Karpas-422 (cell line): ENCODE measurements at regions not wholly inside any gene's neighbourhood (a gene's known extent, or its start where the extent isn't known, plus 50 kb on each side); places are given as distances from the start of the nearest gene placed in this dataset.

Experiments
- DNase-seq: peaks from one replicate; pipeline ENCODE4 v3.0.0-alpha.2; 2015
- H2AFZ ChIP-seq: fragments of 200-600 bp; sonication (generic); 2 replicates; pipeline ENCODE4 v1.6.1; 2014; ENCODE audit warnings: antibody characterized with exemption, low read length, mixed read lengths
- H3K27ac ChIP-seq: fragments of 200-600 bp; sonication (generic); 2 replicates; pipeline ENCODE4 v1.5.1; 2014; ENCODE audit warnings: mild to moderate bottlenecking, low read length, moderate library complexity
- H3K27me3 ChIP-seq: fragments of 200-600 bp; sonication (generic); 2 replicates; pipeline ENCODE4 v1.6.1; 2014; ENCODE audit warnings: low read length, mixed read lengths
- H3K36me3 ChIP-seq: fragments of 200-600 bp; sonication (generic); 2 replicates; pipeline ENCODE4 v1.6.1; 2014; ENCODE audit warnings: low read length, mixed read lengths; ENCODE audit not compliant: insufficient read depth
- H3K4me1 ChIP-seq: fragments of 200-600 bp; sonication (generic); 2 replicates; pipeline ENCODE4 v1.6.1; 2014; ENCODE audit warnings: mild to moderate bottlenecking, low read length, mixed read lengths
- H3K4me2 ChIP-seq: fragments of 200-600 bp; sonication (generic); 2 replicates; pipeline ENCODE4 v1.6.1; 2014; ENCODE audit warnings: low read length, low read depth, mild to moderate bottlenecking; ENCODE audit not compliant: poor library complexity, severe bottlenecking
- H3K4me3 ChIP-seq: fragments of 200-600 bp; sonication (generic); 2 replicates; pipeline ENCODE4 v1.5.1; 2014; ENCODE audit warnings: mild to moderate bottlenecking, antibody characterized with exemption, low read length, mixed read lengths
- H3K79me2 ChIP-seq: fragments of 200-600 bp; sonication (generic); 2 replicates; pipeline ENCODE4 v1.6.1; 2014; ENCODE audit warnings: mild to moderate bottlenecking, low read length, mixed read lengths
- H3K9ac ChIP-seq: fragments of 200-600 bp; sonication (generic); 2 replicates; pipeline ENCODE4 v1.6.0; 2014; ENCODE audit warnings: low read length
- H3K9me2 ChIP-seq: fragments of 200-600 bp; sonication (generic), shearing (Covaris generic); replicated peaks from 2 replicates; pipeline ENCODE4 v1.6.0; 2014; ENCODE audit warnings: mild to moderate bottlenecking, low read length, moderate library complexity; ENCODE audit not compliant: insufficient read depth
- H3K9me3 ChIP-seq: fragments of 300-700, 200-600 bp; sonication (generic); 2 replicates; pipeline ENCODE4 v1.6.1; 2014; ENCODE audit warnings: low read length, mixed read lengths
- H4K20me1 ChIP-seq: fragments of 200-600 bp; sonication (generic); 2 replicates; pipeline ENCODE4 v1.6.1; 2014; ENCODE audit warnings: mild to moderate bottlenecking, antibody characterized with exemption, low read length, low read depth; ENCODE audit not compliant: insufficient read depth

DNA sequence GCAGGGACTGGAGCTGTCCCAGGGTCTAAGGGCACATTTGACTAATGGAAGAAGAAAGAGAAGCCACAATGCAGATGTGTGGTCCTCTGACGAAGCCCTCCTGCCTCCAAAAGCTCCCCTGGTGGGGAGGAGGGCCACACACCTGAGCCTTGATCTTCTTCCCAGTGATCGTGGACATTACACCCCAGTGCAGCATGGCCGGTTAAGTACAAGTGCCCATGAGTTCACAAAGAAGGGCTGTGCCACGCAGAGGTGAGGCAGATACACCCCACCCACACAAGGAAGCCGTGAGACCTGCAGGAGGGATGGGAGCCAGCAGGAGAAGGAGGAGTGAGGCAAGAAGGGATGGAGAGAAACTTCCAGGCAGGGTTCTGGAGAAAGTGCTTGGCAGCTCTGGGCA, 199.0 kb upstream of the MVB12B start:
- DNase-seq: no peak
- H3K4me3 ChIP-seq: no peak overlapping the region
- H3K9me3 ChIP-seq: no peaks in the 10 kb centered on the region
- no peaks in the 10 kb centered on the region for H3K4me1 ChIP-seq
- no peaks in the 10 kb centered on the region for H3K27me3 ChIP-seq
- H3K79me2 ChIP-seq: no peaks in the 10 kb centered on the region
- H3K9ac ChIP-seq: no peak overlapping the region
- H3K36me3 ChIP-seq: no peaks in the 10 kb centered on the region
- H3K9me2 ChIP-seq: no peaks in the 10 kb centered on the region
- H3K27ac ChIP-seq: no peak overlapping the region
- no peak overlapping the region for H3K4me2 ChIP-seq
- H4K20me1 ChIP-seq: no peaks in the 10 kb centered on the region
- H2AFZ ChIP-seq: no peak overlapping the region

DNA sequence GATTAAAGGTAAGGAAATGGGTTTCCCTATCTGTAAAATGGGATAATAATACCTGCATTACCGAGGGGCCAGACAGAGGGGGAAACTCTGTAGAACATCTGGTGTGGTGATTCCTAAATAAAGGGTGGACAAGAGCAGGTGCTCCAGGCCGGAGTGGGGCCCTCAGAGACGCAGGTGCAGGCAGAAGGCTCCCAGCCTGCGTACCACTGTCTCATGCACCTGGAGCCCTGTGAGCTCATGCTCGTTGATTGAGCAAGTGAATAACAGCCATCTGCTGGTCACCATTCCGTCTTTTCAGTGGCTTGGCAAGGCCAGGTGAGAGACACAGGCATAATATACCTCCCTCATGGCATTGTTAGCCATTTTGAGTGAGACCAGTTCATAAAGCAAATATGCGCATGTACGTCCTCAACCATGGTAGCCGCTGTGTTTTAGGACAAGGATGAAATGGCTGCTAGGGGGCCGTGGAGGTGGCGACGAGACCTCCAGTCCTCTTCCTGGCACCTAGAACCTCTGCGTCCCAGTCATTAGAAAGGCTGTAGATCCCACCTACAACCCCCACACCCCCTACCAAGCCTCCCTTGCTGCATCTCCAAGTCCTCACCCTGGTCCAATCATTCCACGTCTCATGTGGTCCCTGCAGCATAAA, 198.0 kb upstream of the MVB12B start:
- H3K9ac ChIP-seq: no peak overlapping the region
- no peak overlapping the region for H2AFZ ChIP-seq
- H3K9me3 ChIP-seq: peaks cover 2% of the 10 kb centered on the region; the same call in 1 of the 2 replicates
- no peaks in the 10 kb centered on the region for H3K9me2 ChIP-seq
- no peaks in the 10 kb centered on the region for H3K36me3 ChIP-seq
- H3K4me2 ChIP-seq: no peak overlapping the region
- no peak overlapping the region for H3K4me3 ChIP-seq
- H3K27ac ChIP-seq: no peak overlapping the region
- no peaks in the 10 kb centered on the region for H3K79me2 ChIP-seq
- H3K27me3 ChIP-seq: no peaks in the 10 kb centered on the region
- H3K4me1 ChIP-seq: no peaks in the 10 kb centered on the region
- no peaks in the 10 kb centered on the region for H4K20me1 ChIP-seq
- DNase-seq: no peak

- Histone ChIP-seq H3K79me2 (no peaks in the 10 kb centered on the region), H3K4me3 (no peak overlapping the region), H3K27ac (no peak overlapping the region), H3K4me2 (no peak overlapping the region), H2AFZ (no peak overlapping the region), H3K9ac (no peak overlapping the region), H4K20me1 (no peaks in the 10 kb centered on the region), H3K36me3 (no peaks in the 10 kb centered on the region), H3K9me3 (peaks cover 2% of the 10 kb centered on the region; the same call in 1 of the 2 replicates), H3K27me3 (no peaks in the 10 kb centered on the region), H3K9me2 (no peaks in the 10 kb centered on the region), H3K4me1 (no peaks in the 10 kb centered on the region)
- no peak for DNase-seq
These were observed 195.3 kb upstream of the MVB12B start for GRCh38 chr9:126131066-126132010.

- Histone ChIP-seq H3K9me3 (peaks cover 2% of the 10 kb centered on the region; the same call in 1 of the 2 replicates), H3K36me3 (no peaks in the 10 kb centered on the region), H3K4me3 (no peak overlapping the region), H3K4me2 (no peak overlapping the region), H4K20me1 (no peaks in the 10 kb centered on the region), H3K9ac (no peak overlapping the region), H3K27me3 (no peaks in the 10 kb centered on the region), H3K9me2 (no peaks in the 10 kb centered on the region), H2AFZ (no peak overlapping the region), H3K4me1 (no peaks in the 10 kb centered on the region), H3K27ac (no peak overlapping the region), H3K79me2 (no peaks in the 10 kb centered on the region)
- DNase-seq: no peak
These were observed 193.9 kb upstream of the MVB12B start for GRCh38 chr9:126132746-126133145.

DNA sequence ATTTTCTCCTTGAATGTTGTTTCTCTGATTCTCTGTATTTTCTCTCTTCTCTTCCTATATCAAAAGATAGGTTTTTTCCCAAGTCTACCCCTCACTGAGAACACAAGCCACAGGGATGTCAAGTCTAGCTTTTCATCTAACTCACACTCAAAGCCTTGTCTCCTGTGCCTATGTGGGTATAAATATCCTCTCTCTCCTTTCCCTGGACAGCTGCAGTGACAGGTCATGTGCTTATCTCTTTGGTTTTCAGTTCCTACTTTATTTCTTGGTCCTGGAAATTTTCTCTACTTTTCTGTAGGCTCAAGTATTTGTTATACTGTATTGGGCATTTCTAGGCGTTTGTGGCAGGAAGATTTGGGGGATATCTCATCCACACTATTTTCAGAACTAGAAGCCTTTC, 182.4 kb upstream of the MVB12B start:
- Histone ChIP-seq H3K9ac (no peak overlapping the region), H4K20me1 (0 out of 2 replicates have a peak, but pooled peaks cover 4% of the 10 kb centered on the region), H3K4me2 (no peak overlapping the region), H3K9me3 (no peaks in the 10 kb centered on the region), H3K9me2 (no peaks in the 10 kb centered on the region), H2AFZ (no peak overlapping the region), H3K27me3 (0 out of 2 replicates have a peak, but pooled peaks cover 2% of the 10 kb centered on the region), H3K79me2 (no peaks in the 10 kb centered on the region), H3K27ac (no peak overlapping the region), H3K36me3 (no peaks in the 10 kb centered on the region), H3K4me1 (peaks cover 6% of the 10 kb centered on the region), H3K4me3 (no peak overlapping the region)
- no peak for DNase-seq

DNA sequence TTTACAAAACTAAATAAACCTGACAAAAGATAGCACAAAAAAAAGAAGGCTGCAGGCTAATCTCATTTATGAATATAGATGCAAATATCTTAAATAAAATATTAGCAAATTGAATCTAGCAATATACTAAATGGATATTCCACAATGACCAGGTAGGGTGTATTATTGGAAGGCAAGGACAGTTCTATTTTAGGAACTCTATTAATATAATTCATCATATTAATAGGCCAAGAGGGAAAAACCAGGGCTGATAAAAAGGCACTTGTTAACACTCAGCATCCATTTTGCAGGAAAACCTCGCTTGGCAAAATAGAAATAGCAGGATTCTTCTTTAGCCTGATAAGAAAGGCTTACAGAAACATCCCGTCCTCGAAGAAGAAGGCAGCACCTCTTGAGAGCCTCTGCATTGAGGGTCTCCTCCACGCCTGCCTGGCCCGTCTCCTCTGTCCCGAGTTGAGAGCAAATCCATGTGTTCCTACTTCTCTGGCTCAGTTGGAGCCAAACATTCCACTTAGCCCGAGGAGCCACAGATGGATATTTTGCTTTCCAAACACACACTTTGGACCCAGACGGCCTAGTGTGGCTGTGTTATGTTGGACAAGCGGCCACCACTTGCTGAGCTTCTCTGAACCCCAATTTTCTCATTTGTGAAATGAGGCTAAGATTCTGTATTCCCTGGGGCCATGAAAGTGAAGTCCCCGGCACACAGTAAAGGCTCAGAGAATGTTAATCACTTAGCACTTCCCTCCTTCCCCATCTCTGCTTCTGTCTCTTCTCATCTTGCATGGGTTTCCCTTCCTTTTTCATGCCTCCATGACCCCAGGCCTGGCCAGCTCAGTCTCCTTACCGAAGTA, 181.8 kb upstream of the MVB12B start:
- H3K9me2 ChIP-seq: no peaks in the 10 kb centered on the region
- H3K79me2 ChIP-seq: no peaks in the 10 kb centered on the region
- no peaks in the 10 kb centered on the region for H3K9me3 ChIP-seq
- peaks cover 6% of the 10 kb centered on the region for H3K4me1 ChIP-seq
- no peak overlapping the region for H3K27ac ChIP-seq
- no peak overlapping the region for H3K4me2 ChIP-seq
- H3K36me3 ChIP-seq: no peaks in the 10 kb centered on the region
- no peak overlapping the region for H2AFZ ChIP-seq
- DNase-seq: no peak
- no peak overlapping the region for H3K4me3 ChIP-seq
- no peak overlapping the region for H3K9ac ChIP-seq
- H4K20me1 ChIP-seq: 0 out of 2 replicates have a peak, but pooled peaks cover 4% of the 10 kb centered on the region
- 0 out of 2 replicates have a peak, but pooled peaks cover 2% of the 10 kb centered on the region for H3K27me3 ChIP-seq

GRCh38 chr9:126145887-126146253, 180.8 kb upstream of the MVB12B start:
- Histone ChIP-seq H2AFZ (no peak overlapping the region), H3K79me2 (no peaks in the 10 kb centered on the region), H3K4me2 (peak overlapping the region; percentile 13)

More at GRCh38 chr9:126145887-126146253, 180.8 kb upstream of the MVB12B start:
- H3K9me2 ChIP-seq: no peaks in the 10 kb centered on the region
- H3K9ac ChIP-seq: no peak overlapping the region
- no peaks in the 10 kb centered on the region for H3K36me3 ChIP-seq
- DNase-seq: no peak
- no peak overlapping the region for H3K4me3 ChIP-seq
- no peak overlapping the region for H3K27ac ChIP-seq
- H3K4me1 ChIP-seq: peaks cover 6% of the 10 kb centered on the region
- no peaks in the 10 kb centered on the region for H3K9me3 ChIP-seq
- H4K20me1 ChIP-seq: peaks cover 4% of the 10 kb centered on the region; the same call in 1 of the 2 replicates
- H3K27me3 ChIP-seq: 0 out of 2 replicates have a peak, but pooled peaks cover 2% of the 10 kb centered on the region
